SK-N-MC (cell line): ENCODE measurements at regions not wholly inside any gene's neighbourhood (a gene's known extent, or its start where the extent isn't known, plus 50 kb on each side); places are given as distances from the start of the nearest gene placed in this dataset.
"Not testable (repeated sequence)": the region's sequence is repeated elsewhere in the genome, so short reads cannot be mapped to it uniquely, and the experiment has no call there.

Experiments
- EZH2 ChIP-seq: fragments of 200-600 bp; sonication (generic); IDR thresholded peaks from one replicate; pipeline ENCODE4 v1.6.1; 2017; ENCODE audit warnings: antibody characterized with exemption
- POLR2AphosphoS5 ChIP-seq: IDR thresholded peaks from 2 replicates; pipeline ENCODE4 v1.6.1; 2012; ENCODE audit warnings: mild to moderate bottlenecking, low read depth, low read length, borderline replicate concordance

DNA sequence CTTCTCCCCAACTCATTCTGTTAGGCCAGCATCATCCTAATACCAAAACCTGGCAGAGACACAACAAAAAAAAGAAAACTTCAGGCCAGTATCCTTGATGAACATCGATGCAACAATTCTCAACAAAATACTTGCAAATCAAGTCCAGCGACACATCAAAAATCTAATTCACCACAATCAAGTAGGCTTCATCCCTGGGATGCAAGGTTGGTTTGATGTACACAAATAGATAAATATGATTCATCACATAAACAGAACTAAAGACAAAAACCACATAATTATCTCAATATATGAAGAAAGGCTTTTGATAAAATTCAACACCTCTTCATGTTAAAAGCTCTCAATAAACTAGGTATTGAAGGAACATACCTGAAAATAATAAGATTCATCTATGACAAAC lies 184.1 kb downstream of the SLC38A4 start:
- not testable (repeated sequence) for TF ChIP-seq POLR2AphosphoS5, EZH2
